Left lung (tissue), 4 donors: ENCODE measurements at regions not wholly inside any gene's neighbourhood (a gene's known extent, or its start where the extent isn't known, plus 50 kb on each side); places are given as distances from the start of the nearest gene placed in this dataset.

Experiments
- ATAC-seq: fragments of 200-7000 bp; cut with Tn5 transposase; one replicate; pipeline ENCODE4 v1.9.1; 2020; ENCODE audit warnings: moderate library complexity
- DNase-seq, 4 donors: peaks; one replicate each; pipeline ENCODE4 v3.0.0-alpha.2; 2013 to 2020
- H3K27ac ChIP-seq, 2 donors: fragments of 200-600 bp; sonication (generic) in 1 of 2; one replicate each; pipeline versions ENCODE4 v1.5.0 to v1.8.0; 2020 to 2021
- H3K27me3 ChIP-seq, 2 donors: fragments of 200-600 bp; sonication (generic) in 1 of 2; one replicate each; pipeline versions ENCODE4 v1.5.0 to v1.8.0; 2020 to 2021
- H3K36me3 ChIP-seq, 2 donors: fragments of 200-600 bp; sonication (generic) in 1 of 2; one replicate each; pipeline versions ENCODE4 v1.5.0 to v1.8.0; 2020 to 2021
- H3K4me1 ChIP-seq, 2 donors: fragments of 200-600 bp; one replicate each; pipeline ENCODE4 v1.8.0; 2021
- H3K4me3 ChIP-seq, 2 donors: fragments of 200-600 bp; sonication (generic) in 1 of 2; one replicate each; pipeline versions ENCODE4 v1.5.0 to v1.8.0; 2020 to 2021; ENCODE audit warnings: mild to moderate bottlenecking in 1 of 2
- H3K9me3 ChIP-seq, 2 donors: fragments of 200-600 bp; sonication (generic) in 1 of 2; one replicate each; pipeline versions ENCODE4 v1.5.0 to v1.8.0; 2020 to 2021
- intact Hi-C, 2 donors: fragments of 100-400 bp; cut with DNase I; formaldehyde crosslinking; loops; one replicate each; pipeline versions ENCODE4 v1.11.2 to v1.14.2; 2022
- TF ChIP-seq, protein P1 (sequence below), 2 donors: fragments of 200-600 bp; sonication (generic) in 1 of 2; IDR thresholded peaks; one replicate each; pipeline versions ENCODE4 v1.5.0 to v1.8.0; 2021; ENCODE audit warnings: antibody characterized with exemption in 2 of 2
- donor health status: DM: no; HTN: yes; CAD: no.
- donor health status: DM: no; HTN: no; CAD: no.

DNA sequence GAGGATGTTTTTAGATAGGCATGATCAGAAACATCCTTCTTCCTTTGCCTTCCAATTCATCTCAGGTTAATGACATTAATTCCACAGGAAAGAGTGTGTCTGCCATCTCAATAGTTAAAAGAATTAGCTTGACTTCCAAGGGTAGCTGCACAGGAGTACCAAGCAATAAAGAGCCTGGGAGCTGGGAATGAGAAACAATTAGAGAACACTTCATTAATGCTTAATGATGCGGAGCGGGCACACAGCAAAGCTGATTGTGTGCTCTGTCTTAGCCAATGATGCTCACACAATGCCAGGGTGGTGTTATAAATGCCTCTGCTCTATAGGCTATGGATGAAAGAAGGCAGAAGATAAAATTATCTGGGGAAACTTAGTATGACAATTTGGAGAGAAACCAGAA, 1052.5 kb upstream of the LCORL start:
- Histone ChIP-seq H3K27ac (no peak overlapping the region), H3K4me1 (no peaks in the 10 kb centered on the region), H3K27me3 (no peaks in the 10 kb centered on the region), H3K36me3 (no peaks in the 10 kb centered on the region), H3K4me3 (no peak overlapping the region), H3K9me3 (peaks cover 0 to 1% of the 10 kb centered on the region in 2 donors)
- ATAC-seq (no peak), DNase-seq (no peak)
- intact Hi-C loops: no loop called here
- TF ChIP-seq, protein P1, sequence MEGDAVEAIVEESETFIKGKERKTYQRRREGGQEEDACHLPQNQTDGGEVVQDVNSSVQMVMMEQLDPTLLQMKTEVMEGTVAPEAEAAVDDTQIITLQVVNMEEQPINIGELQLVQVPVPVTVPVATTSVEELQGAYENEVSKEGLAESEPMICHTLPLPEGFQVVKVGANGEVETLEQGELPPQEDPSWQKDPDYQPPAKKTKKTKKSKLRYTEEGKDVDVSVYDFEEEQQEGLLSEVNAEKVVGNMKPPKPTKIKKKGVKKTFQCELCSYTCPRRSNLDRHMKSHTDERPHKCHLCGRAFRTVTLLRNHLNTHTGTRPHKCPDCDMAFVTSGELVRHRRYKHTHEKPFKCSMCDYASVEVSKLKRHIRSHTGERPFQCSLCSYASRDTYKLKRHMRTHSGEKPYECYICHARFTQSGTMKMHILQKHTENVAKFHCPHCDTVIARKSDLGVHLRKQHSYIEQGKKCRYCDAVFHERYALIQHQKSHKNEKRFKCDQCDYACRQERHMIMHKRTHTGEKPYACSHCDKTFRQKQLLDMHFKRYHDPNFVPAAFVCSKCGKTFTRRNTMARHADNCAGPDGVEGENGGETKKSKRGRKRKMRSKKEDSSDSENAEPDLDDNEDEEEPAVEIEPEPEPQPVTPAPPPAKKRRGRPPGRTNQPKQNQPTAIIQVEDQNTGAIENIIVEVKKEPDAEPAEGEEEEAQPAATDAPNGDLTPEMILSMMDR (IDR thresholded peaks at IDR 0.05): no peak

DNA sequence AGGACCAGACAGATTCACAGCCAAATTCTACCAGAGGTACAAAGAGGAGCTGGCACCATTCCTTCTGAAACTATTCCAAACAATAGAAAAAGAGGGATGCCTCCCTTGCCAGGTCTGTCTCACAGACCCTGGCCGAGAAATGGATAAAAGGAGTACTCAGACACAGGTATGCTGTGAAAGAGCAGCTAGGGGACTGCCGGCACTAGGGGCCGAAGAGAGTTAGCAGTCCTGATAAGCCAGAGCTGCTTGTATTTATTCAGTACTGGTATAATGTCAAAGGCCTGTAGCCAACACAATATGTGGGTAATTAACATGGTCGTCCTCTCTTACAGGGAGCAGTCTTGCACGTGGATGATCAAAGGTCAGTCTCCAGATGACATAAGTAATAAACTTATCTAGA, 1042.1 kb upstream of the LCORL start:
- no peak overlapping the region for H3K27ac ChIP-seq
- DNase-seq: no peak
- H3K4me1 ChIP-seq: no peaks in the 10 kb centered on the region
- peaks cover 0 to 16% of the 10 kb centered on the region in 2 donors for H3K9me3 ChIP-seq
- no peaks in the 10 kb centered on the region for H3K27me3 ChIP-seq
- no peak for ATAC-seq
- intact Hi-C loops: no loop called here
- TF ChIP-seq, protein P1 (IDR thresholded peaks at IDR 0.05): no peak
- no peak overlapping the region for H3K4me3 ChIP-seq
- H3K36me3 ChIP-seq: no peaks in the 10 kb centered on the region

DNA sequence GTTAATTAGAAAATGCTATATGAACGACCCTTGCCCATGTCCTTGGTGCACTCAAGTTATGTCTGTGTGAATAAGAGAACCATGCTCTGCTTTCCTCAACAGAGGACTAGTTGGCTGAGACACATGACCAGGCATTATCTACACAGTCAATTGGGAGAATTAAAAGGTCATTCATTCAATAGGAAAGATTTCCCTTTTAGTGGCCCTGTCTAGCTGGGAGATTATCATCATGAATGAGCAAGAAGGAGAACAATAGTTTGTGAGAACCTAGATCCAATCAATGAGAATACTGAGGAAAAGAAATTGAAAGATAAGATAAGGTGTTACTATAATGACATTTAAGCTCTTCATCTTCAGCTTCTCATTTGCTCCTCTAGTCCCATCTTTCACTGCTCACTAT, 1033.4 kb upstream of the LCORL start:
- no peaks in the 10 kb centered on the region for H3K36me3 ChIP-seq
- no peaks in the 10 kb centered on the region for H3K9me3 ChIP-seq
- no peaks in the 10 kb centered on the region for H3K27me3 ChIP-seq
- ATAC-seq: no peak
- DNase-seq: no peak
- intact Hi-C loops: no loop called here
- no peak overlapping the region for H3K4me3 ChIP-seq
- no peak overlapping the region for H3K27ac ChIP-seq
- H3K4me1 ChIP-seq: no peaks in the 10 kb centered on the region
- TF ChIP-seq, protein P1 (IDR thresholded peaks at IDR 0.05): no peak

DNA sequence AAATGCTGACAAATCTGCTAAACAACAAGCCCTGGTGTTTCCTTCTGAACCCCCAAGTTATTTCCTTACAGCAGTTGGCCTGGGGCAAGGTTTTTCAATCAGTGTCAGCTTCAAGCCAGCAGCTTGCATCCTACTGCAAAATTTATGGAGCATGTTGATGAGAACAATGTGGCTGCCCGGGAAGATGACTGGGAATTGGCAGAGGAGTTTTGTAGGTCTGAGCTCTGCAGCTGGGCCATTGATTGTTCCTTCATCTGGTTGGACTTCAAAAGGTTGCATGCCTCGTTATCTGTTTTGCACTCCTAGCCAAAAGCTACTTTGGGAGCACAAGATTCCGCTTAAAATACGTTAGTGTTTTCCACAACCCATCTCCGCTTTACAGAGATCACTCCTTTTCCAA, 1030.3 kb upstream of the LCORL start:
- no peak overlapping the region for H3K27ac ChIP-seq
- no peaks in the 10 kb centered on the region for H3K27me3 ChIP-seq
- peak in 2 of 4 donors; percentile 51 to 73 for DNase-seq
- no peaks in the 10 kb centered on the region for H3K4me1 ChIP-seq
- no peak for ATAC-seq
- H3K9me3 ChIP-seq: no peaks in the 10 kb centered on the region
- no peak overlapping the region for H3K4me3 ChIP-seq
- TF ChIP-seq, protein P1 (IDR thresholded peaks at IDR 0.05): no peak
- intact Hi-C loops: no loop called here
- H3K36me3 ChIP-seq: no peaks in the 10 kb centered on the region

DNA sequence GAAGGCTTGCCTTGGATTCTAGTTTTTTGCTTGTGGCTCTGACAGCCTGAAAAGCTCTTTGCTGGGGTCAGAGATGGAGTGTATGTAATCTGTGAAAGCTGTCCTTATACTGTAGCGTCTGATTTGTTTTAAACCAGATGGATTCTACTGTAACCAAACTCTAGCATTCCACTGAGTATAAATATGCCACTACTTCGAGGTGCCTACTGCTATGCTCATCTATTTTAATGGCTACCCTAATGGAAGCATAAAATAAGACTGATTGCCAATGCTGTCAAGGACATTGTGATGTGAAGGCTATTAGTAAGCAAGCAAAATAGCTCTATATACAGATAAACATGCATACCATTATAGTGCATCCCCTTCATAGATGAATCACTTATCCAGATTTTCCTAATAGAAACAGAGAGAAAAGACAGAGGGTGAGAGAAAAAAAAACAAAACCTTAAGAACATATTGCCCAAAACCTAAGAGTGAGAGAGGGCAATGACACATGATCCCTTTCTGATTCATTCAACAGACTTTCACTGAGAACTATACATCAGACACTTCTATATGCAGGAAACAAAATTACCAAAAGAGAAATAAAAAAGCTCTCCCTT, 1025.8 kb upstream of the LCORL start:
- Histone ChIP-seq H3K36me3 (no peaks in the 10 kb centered on the region), H3K4me3 (no peak overlapping the region), H3K27me3 (no peaks in the 10 kb centered on the region), H3K9me3 (no peaks in the 10 kb centered on the region), H3K4me1 (no peaks in the 10 kb centered on the region), H3K27ac (no peak overlapping the region)
- DNase-seq (no peak), ATAC-seq (no peak)
- TF ChIP-seq, protein P1 (IDR thresholded peaks at IDR 0.05): no peak
- intact Hi-C loops: no loop called here
